Hepatocyte (in vitro differentiated cells): ENCODE measurements at regions not wholly inside any gene's neighbourhood (a gene's known extent, or its start where the extent isn't known, plus 50 kb on each side); places are given as distances from the start of the nearest gene placed in this dataset.

Experiments used
- CTCF ChIP-seq: fragments of 200-600 bp; sonication (generic); IDR thresholded peaks from 2 replicates; pipeline ENCODE4 v1.5.1; 2016; ENCODE audit warnings: antibody characterized with exemption, mild to moderate bottlenecking; ENCODE audit not compliant: poor library complexity
- EZH2 ChIP-seq: fragments of 200-600 bp; sonication (generic); IDR thresholded peaks from 2 replicates; pipeline ENCODE4 v1.6.1; 2016; ENCODE audit warnings: antibody characterized with exemption, mild to moderate bottlenecking, borderline replicate concordance

GRCh38 chrX:40380655-40381488 lies 199.9 kb upstream of the ATP6AP2 start:
- TF ChIP-seq CTCF (no peak), EZH2 (no peak)
